ENCODE measurements at regions not wholly inside any gene's neighbourhood (a gene's known extent, or its start where the extent isn't known, plus 50 kb on each side); places are given as distances from the start of the nearest gene placed in this dataset.

- no peak for DNase-seq (ENCODE audit: low spot score)
Measured at GRCh38 chr3:187954873-187955586, 198.9 kb upstream of the LPP start.

- no peak for DNase-seq (ENCODE audit: low spot score)
Measured at GRCh38 chr3:187955587-187955952, 198.4 kb upstream of the LPP start.

GRCh38 chr3:187957165-187957581, 196.8 kb upstream of the LPP start:
- no peak for DNase-seq (ENCODE audit: low spot score)

GRCh38 chr3:187957582-187957981, 196.4 kb upstream of the LPP start:
- DNase-seq (ENCODE audit: low spot score) = no peak

GRCh38 chr3:187958432-187959003, 195.4 kb upstream of the LPP start:
- no peak for DNase-seq (ENCODE audit: low spot score)

GRCh38 chr3:187960820-187961219, 193.1 kb upstream of the LPP start:
- no peak for DNase-seq (ENCODE audit: low spot score)

GRCh38 chr3:187961366-187961765, 192.6 kb upstream of the LPP start:
- DNase-seq (ENCODE audit: low spot score) = no peak

- no peak for DNase-seq (ENCODE audit: low spot score)
Measured at GRCh38 chr3:187963003-187963676, 190.8 kb upstream of the LPP start.

GRCh38 chr3:187963677-187964385, 190.1 kb upstream of the LPP start:
- no peak for DNase-seq (ENCODE audit: low spot score)

- DNase-seq (ENCODE audit: low spot score) = no peak
Measured at GRCh38 chr3:187964760-187965159, 189.2 kb upstream of the LPP start.

- DNase-seq (ENCODE audit: low spot score) = no peak
Measured at GRCh38 chr3:187966096-187966495, 187.9 kb upstream of the LPP start.

GRCh38 chr3:187966636-187967406, 187.1 kb upstream of the LPP start:
- DNase-seq (ENCODE audit: low spot score) = no peak

GRCh38 chr3:187967993-187968392, 186.0 kb upstream of the LPP start:
- DNase-seq (ENCODE audit: low spot score) = no peak

GRCh38 chr3:187968883-187969580, 184.9 kb upstream of the LPP start:
- no peak for DNase-seq (ENCODE audit: low spot score)

- no peak for DNase-seq (ENCODE audit: low spot score)
Measured at GRCh38 chr3:187969581-187969950, 184.4 kb upstream of the LPP start.

GRCh38 chr3:187970106-187970505, 183.9 kb upstream of the LPP start:
- no peak for DNase-seq (ENCODE audit: low spot score)

GRCh38 chr3:187971629-187972028, 182.3 kb upstream of the LPP start:
- no peak for DNase-seq (ENCODE audit: low spot score)

GRCh38 chr3:187972454-187972853, 181.5 kb upstream of the LPP start:
- DNase-seq (ENCODE audit: low spot score) = no peak

GRCh38 chr3:187973977-187974870, 179.7 kb upstream of the LPP start:
- DNase-seq (ENCODE audit: low spot score) = no peak

- no peak for DNase-seq (ENCODE audit: low spot score)
Measured at GRCh38 chr3:187974871-187975271, 179.1 kb upstream of the LPP start.
